SK-N-SH (cell line): ENCODE measurements at regions not wholly inside any gene's neighbourhood (a gene's known extent, or its start where the extent isn't known, plus 50 kb on each side); places are given as distances from the start of the nearest gene placed in this dataset.

Experiments
- CTCF ChIA-PET: fragments of 300-600, 350-600 bp; formaldehyde crosslinking; extraction: SDS; loops from one replicate; lab custom pipeline; 2021; lab: Yijun Ruan, JAX
- POLR2A ChIA-PET: fragments of 350-600 bp; sonication (Branson Sonifier 250); formaldehyde crosslinking; extraction: SDS; loops from one replicate; lab custom pipeline; 2020; ENCODE audit warnings: antibody characterized with exemption, inconsistent platforms; lab: Yijun Ruan, JAX
- DNase-seq: peaks from one replicate; pipeline ENCODE4 v3.0.0; 2012
- H2AFZ ChIP-seq: fragments of 200-600 bp; sonication (generic); 2 replicates; pipeline ENCODE4 v1.8.1; 2016; ENCODE audit warnings: antibody characterized with exemption, mild to moderate bottlenecking, low read depth
- H3F3A ChIP-seq: fragments of 200-600 bp; sonication (generic); replicated peaks from 2 replicates; pipeline ENCODE3; 2016; ENCODE audit warnings: antibody characterized with exemption, mild to moderate bottlenecking; ENCODE audit not compliant: insufficient read depth
- H3K27ac ChIP-seq, 2 experiments: fragments of 200-500 bp in 1 of 2; fragments of 200-600 bp in 1 of 2; sonication (Bioruptor generic) in 1 of 2; sonication (generic), shearing (Covaris generic) in 1 of 2; 2 replicates each; pipeline versions ENCODE4 v1.5.1 to v1.6.1; 2014 to 2016; ENCODE audit warnings: low read depth in 2 of 2, inconsistent platforms in 1 of 2, low read length in 1 of 2, mild to moderate bottlenecking in 1 of 2, mixed read lengths in 1 of 2
- H3K27me3 ChIP-seq: fragments of 200-600 bp; sonication (generic), shearing (Covaris generic); 2 replicates; pipeline ENCODE4 v1.6.1; 2016; ENCODE audit warnings: mixed run types; ENCODE audit not compliant: insufficient read depth
- H3K36me3 ChIP-seq, 2 experiments: fragments of 200-500 bp in 1 of 2; fragments of 200-600 bp in 1 of 2; sonication (Bioruptor generic) in 1 of 2; sonication (generic) in 1 of 2; replicated peaks in 1 of 2; 2 replicates each; pipeline versions ENCODE3 to v1.5.1; 2014 to 2016; ENCODE audit warnings: low read length in 1 of 2, mild to moderate bottlenecking in 1 of 2; ENCODE audit not compliant: insufficient read depth in 2 of 2, control insufficient read depth in 1 of 2
- H3K4me1 ChIP-seq, 2 experiments: fragments of 200-500 bp in 1 of 2; fragments of 200-600 bp in 1 of 2; sonication (Bioruptor generic) in 1 of 2; sonication (generic), shearing (Covaris generic) in 1 of 2; 2 replicates each; pipeline versions ENCODE4 v1.5.1 to v1.6.1; 2014 to 2016; ENCODE audit warnings: low read depth in 1 of 2, low read length in 1 of 2, mixed run types in 1 of 2; ENCODE audit not compliant: insufficient read depth in 2 of 2, control insufficient read depth in 1 of 2
- H3K4me2 ChIP-seq: fragments of 200-600 bp; sonication (generic), shearing (Covaris generic); 2 replicates; pipeline ENCODE4 v1.6.1; 2017; ENCODE audit warnings: mixed run types
- H3K4me3 ChIP-seq, 2 experiments: fragments of 200-500 bp in 1 of 2; fragments of 200-600 bp in 1 of 2; sonication (Bioruptor generic) in 1 of 2; sonication (generic), shearing (Covaris generic) in 1 of 2; 2 replicates each; pipeline versions ENCODE4 v1.5.1 to v1.8.1; 2014 to 2016; ENCODE audit warnings: low read depth in 2 of 2, inconsistent platforms in 1 of 2, low read length in 1 of 2, mild to moderate bottlenecking in 1 of 2, mixed read lengths in 1 of 2, moderate library complexity in 1 of 2
- H3K79me2 ChIP-seq: fragments of 200-600 bp; sonication (generic); 2 replicates; pipeline ENCODE4 v1.8.1; 2017; ENCODE audit warnings: mild to moderate bottlenecking; ENCODE audit not compliant: insufficient read depth
- H3K9ac ChIP-seq: fragments of 200-600 bp; sonication (generic); 2 replicates; pipeline ENCODE4 v1.6.1; 2017; ENCODE audit warnings: mixed run types
- H3K9me2 ChIP-seq: fragments of 200-600 bp; sonication (generic); 2 replicates; pipeline ENCODE4 v1.6.1; 2017; ENCODE audit warnings: mixed run types
- H3K9me3 ChIP-seq: fragments of 200-600 bp; sonication (generic); 2 replicates; pipeline ENCODE4 v1.6.1; 2017; ENCODE audit warnings: mixed run types, mild to moderate bottlenecking, moderate library complexity
- H4K20me1 ChIP-seq: fragments of 200-600 bp; sonication (generic); 2 replicates; pipeline ENCODE4 v1.6.1; 2017; ENCODE audit warnings: mild to moderate bottlenecking, mixed run types; ENCODE audit not compliant: insufficient read depth
- EZH2phosphoT487 ChIP-seq: fragments of 200-600 bp; sonication (generic); IDR thresholded peaks from 2 replicates; pipeline ENCODE4 v1.6.1; 2017; ENCODE audit warnings: low read depth, mixed run types, mild to moderate bottlenecking, antibody characterized with exemption, moderate library complexity, borderline replicate concordance
- IRF3 ChIP-seq: fragments of 150-350 bp; IDR thresholded peaks from 2 replicates; pipeline ENCODE4 v1.6.1; 2016; ENCODE audit warnings: mild to moderate bottlenecking, low read depth, low read length
- MEF2A ChIP-seq: IDR thresholded peaks from 2 replicates; pipeline ENCODE4 v1.4.0; 2012; ENCODE audit warnings: low read depth, borderline replicate concordance
- SIN3A ChIP-seq: IDR thresholded peaks from 2 replicates; pipeline ENCODE4 v1.6.1; 2012; ENCODE audit warnings: low read depth, mild to moderate bottlenecking, low read length, moderate library complexity, borderline replicate concordance
- TCF12 ChIP-seq: IDR thresholded peaks from 2 replicates; pipeline ENCODE4 v1.4.0; 2012
- ZBTB33 ChIP-seq: IDR thresholded peaks from 2 replicates; pipeline ENCODE4 v1.4.0; 2012; ENCODE audit warnings: low read depth, borderline replicate concordance
- WGBS: methylation state at CpG from one replicate; pipeline ENCODE4 v1.1.6; 2017; ENCODE audit warnings: low lambda C conversion rate; 5-methylcytosine and 5-hydroxymethylcytosine counted together
- TF ChIP-seq, protein P1 (sequence below): IDR thresholded peaks from 2 replicates; pipeline ENCODE4 v1.6.1; 2012; ENCODE audit warnings: mild to moderate bottlenecking, low read depth, low read length, moderate library complexity
- TF ChIP-seq, protein P2 (sequence below): fragments of 150-350 bp; IDR thresholded peaks from 2 replicates; pipeline ENCODE4 v1.6.1; 2017; ENCODE audit warnings: antibody characterized with exemption, low read length, low read depth, borderline replicate concordance

DNA sequence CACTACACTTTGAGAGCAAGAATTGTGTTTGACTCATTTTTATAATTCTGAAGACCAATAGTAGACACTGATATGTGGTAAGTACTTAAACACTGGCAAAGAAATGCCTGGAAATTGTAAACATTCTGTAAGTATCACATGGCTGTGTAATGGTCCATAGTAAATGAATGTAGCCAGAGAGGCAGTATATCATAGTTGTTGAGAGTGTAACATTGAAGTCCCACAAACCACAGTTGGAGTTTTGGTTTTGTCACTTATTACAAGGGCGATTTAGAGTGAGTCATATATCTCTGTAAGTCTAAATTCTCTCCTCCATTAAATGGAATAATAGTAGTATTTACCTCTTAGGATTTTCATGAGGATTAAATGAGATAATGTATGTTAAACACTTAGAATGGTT lies 181.1 kb upstream of the MEF2C start (continued):
- TF ChIP-seq, protein P1, sequence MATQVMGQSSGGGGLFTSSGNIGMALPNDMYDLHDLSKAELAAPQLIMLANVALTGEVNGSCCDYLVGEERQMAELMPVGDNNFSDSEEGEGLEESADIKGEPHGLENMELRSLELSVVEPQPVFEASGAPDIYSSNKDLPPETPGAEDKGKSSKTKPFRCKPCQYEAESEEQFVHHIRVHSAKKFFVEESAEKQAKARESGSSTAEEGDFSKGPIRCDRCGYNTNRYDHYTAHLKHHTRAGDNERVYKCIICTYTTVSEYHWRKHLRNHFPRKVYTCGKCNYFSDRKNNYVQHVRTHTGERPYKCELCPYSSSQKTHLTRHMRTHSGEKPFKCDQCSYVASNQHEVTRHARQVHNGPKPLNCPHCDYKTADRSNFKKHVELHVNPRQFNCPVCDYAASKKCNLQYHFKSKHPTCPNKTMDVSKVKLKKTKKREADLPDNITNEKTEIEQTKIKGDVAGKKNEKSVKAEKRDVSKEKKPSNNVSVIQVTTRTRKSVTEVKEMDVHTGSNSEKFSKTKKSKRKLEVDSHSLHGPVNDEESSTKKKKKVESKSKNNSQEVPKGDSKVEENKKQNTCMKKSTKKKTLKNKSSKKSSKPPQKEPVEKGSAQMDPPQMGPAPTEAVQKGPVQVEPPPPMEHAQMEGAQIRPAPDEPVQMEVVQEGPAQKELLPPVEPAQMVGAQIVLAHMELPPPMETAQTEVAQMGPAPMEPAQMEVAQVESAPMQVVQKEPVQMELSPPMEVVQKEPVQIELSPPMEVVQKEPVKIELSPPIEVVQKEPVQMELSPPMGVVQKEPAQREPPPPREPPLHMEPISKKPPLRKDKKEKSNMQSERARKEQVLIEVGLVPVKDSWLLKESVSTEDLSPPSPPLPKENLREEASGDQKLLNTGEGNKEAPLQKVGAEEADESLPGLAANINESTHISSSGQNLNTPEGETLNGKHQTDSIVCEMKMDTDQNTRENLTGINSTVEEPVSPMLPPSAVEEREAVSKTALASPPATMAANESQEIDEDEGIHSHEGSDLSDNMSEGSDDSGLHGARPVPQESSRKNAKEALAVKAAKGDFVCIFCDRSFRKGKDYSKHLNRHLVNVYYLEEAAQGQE = no peak
- TF ChIP-seq MEF2A (no peak), EZH2phosphoT487 (no peak)

DNA sequence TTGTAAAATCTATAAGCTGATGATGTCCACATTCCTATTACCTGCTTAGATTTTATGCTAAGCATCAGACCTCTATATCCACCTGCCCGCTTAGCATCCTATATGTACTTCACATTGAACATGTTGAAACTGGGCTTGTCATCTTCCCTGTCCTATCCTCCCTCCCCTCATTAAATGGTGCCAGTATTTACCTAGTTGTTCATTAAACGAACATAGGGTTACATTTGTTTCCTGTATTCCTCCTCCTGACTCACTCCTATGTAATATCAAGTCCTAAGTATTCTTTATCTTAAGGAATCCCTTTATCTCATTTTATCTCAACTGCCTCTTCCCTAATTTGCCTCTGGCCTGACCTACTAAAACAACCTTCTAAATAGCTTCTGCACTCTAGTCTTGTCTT lies 177.8 kb upstream of the MEF2C start:
- Histone ChIP-seq H3F3A (peaks cover 2% of the 10 kb centered on the region), H3K9ac (no peak overlapping the region), H3K27ac (no peak overlapping the region), H3K36me3 (no peaks in the 10 kb centered on the region), H3K4me2 (no peak overlapping the region), H3K27me3 (no peaks in the 10 kb centered on the region), H3K9me2 (no peaks in the 10 kb centered on the region), H3K4me3 (no peak overlapping the region), H4K20me1 (no peaks in the 10 kb centered on the region), H3K79me2 (no peaks in the 10 kb centered on the region), H3K4me1 (no peaks in the 10 kb centered on the region), H2AFZ (no peak overlapping the region), H3K9me3 (no peaks in the 10 kb centered on the region)
- ChIA-PET POLR2A (no interaction called here), CTCF (no interaction called here)
- DNase-seq = no peak
- WGBS = 45% methylated on average over 2 of the region's 2 CpGs
- no peak for TF ChIP-seq SIN3A
- TF ChIP-seq, protein P2, sequence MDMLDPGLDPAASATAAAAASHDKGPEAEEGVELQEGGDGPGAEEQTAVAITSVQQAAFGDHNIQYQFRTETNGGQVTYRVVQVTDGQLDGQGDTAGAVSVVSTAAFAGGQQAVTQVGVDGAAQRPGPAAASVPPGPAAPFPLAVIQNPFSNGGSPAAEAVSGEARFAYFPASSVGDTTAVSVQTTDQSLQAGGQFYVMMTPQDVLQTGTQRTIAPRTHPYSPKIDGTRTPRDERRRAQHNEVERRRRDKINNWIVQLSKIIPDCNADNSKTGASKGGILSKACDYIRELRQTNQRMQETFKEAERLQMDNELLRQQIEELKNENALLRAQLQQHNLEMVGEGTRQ = no peak
- no peak for TF ChIP-seq IRF3
- TF ChIP-seq ZBTB33 = no peak
- no peak for TF ChIP-seq TCF12
